ENCODE measurements at regions not wholly inside any gene's neighbourhood (a gene's known extent, or its start where the extent isn't known, plus 50 kb on each side); places are given as distances from the start of the nearest gene placed in this dataset.
"Not testable (repeated sequence)": the region's sequence is repeated elsewhere in the genome, so short reads cannot be mapped to it uniquely, and the experiment has no call there.

GRCh38 chr4:60913002-60913401 lies 287.1 kb upstream of the ADGRL3 start:
- ATAC-seq (ENCODE audit: low read depth in 2 of 2) (no peak), DNase-seq (no peak)
- no peaks in the 10 kb centered on the region for H3K27me3 ChIP-seq (ENCODE audit: control insufficient read depth, insufficient read depth, low read length)
- Mint-ChIP-seq H3K4me3 (no peak overlapping the region), H3K27ac (no peak overlapping the region), H3K36me3 (no peaks in the 10 kb centered on the region), H3K27me3 (no peaks in the 10 kb centered on the region), H3K9me3 (peaks cover 0 to 16% (median 7%) of the 10 kb centered on the region in 7 donors), H3K4me1 (no peaks in the 10 kb centered on the region)
- no peaks in the 10 kb centered on the region for H3K4me1 ChIP-seq (ENCODE audit: control insufficient read depth, insufficient read depth, low read length, poor library complexity, severe bottlenecking)
- H3K4me3 ChIP-seq (ENCODE audit: low read depth, low read length), result no peak overlapping the region
- H3K9me3 ChIP-seq (ENCODE audit: control insufficient read depth in 2 of 2, low read length in 2 of 2), result no peaks in the 10 kb centered on the region
- no peaks in the 10 kb centered on the region for H3K36me3 ChIP-seq (ENCODE audit: control insufficient read depth, insufficient read depth, low read length)
- H3K27ac ChIP-seq (ENCODE audit: insufficient read depth, low read length, poor library complexity, severe bottlenecking), result no peak overlapping the region

- DNase-seq, result no peak
- no peak for ATAC-seq (ENCODE audit: low read depth in 2 of 2)
- no peaks in the 10 kb centered on the region for H3K9me3 ChIP-seq (ENCODE audit: control insufficient read depth in 2 of 2, low read length in 2 of 2)
- Mint-ChIP-seq H3K27me3 (no peaks in the 10 kb centered on the region), H3K4me3 (no peak overlapping the region), H3K9me3 (peaks cover 0 to 13% (median 7%) of the 10 kb centered on the region in 7 donors), H3K27ac (no peak overlapping the region), H3K4me1 (no peaks in the 10 kb centered on the region), H3K36me3 (no peaks in the 10 kb centered on the region)
- no peak overlapping the region for H3K4me3 ChIP-seq (ENCODE audit: low read depth, low read length)
- H3K4me1 ChIP-seq (ENCODE audit: control insufficient read depth, insufficient read depth, low read length, poor library complexity, severe bottlenecking), result no peaks in the 10 kb centered on the region
- no peaks in the 10 kb centered on the region for H3K27me3 ChIP-seq (ENCODE audit: control insufficient read depth, insufficient read depth, low read length)
- no peak overlapping the region for H3K27ac ChIP-seq (ENCODE audit: insufficient read depth, low read length, poor library complexity, severe bottlenecking)
- no peaks in the 10 kb centered on the region for H3K36me3 ChIP-seq (ENCODE audit: control insufficient read depth, insufficient read depth, low read length)
Observed at GRCh38 chr4:60913671-60914070, 286.5 kb upstream of the ADGRL3 start.

- H3K4me3 Mint-ChIP-seq; H3K27ac Mint-ChIP-seq; H3K27me3 Mint-ChIP-seq; H3K9me3 ChIP-seq (ENCODE audit: control insufficient read depth in 2 of 2, low read length in 2 of 2); H3K27me3 ChIP-seq (ENCODE audit: control insufficient read depth, insufficient read depth, low read length); H3K36me3 ChIP-seq (ENCODE audit: control insufficient read depth, insufficient read depth, low read length); ATAC-seq (ENCODE audit: low read depth in 2 of 2); DNase-seq; H3K36me3 Mint-ChIP-seq; H3K4me1 Mint-ChIP-seq; H3K4me1 ChIP-seq (ENCODE audit: control insufficient read depth, insufficient read depth, low read length, poor library complexity, severe bottlenecking); H3K27ac ChIP-seq (ENCODE audit: insufficient read depth, low read length, poor library complexity, severe bottlenecking); H3K4me3 ChIP-seq (ENCODE audit: low read depth, low read length): not testable (repeated sequence)
- H3K9me3 Mint-ChIP-seq, result peaks cover 0 to 11% (median 3%) of the 10 kb centered on the region in 7 donors
Observed at GRCh38 chr4:60921735-60922134, 278.4 kb upstream of the ADGRL3 start.

GRCh38 chr4:60923075-60923474 lies 277.1 kb upstream of the ADGRL3 start:
- DNase-seq, result no peak
- Mint-ChIP-seq H3K36me3 (no peaks in the 10 kb centered on the region), H3K9me3 (peaks cover 1 to 19% (median 3%) of the 10 kb centered on the region in 7 donors), H3K27me3 (no peaks in the 10 kb centered on the region), H3K4me3 (no peak overlapping the region), H3K4me1 (no peaks in the 10 kb centered on the region), H3K27ac (no peak overlapping the region)
- no peak for ATAC-seq (ENCODE audit: low read depth in 2 of 2)
- Histone ChIP-seq H3K9me3 (ENCODE audit: control insufficient read depth in 2 of 2, low read length in 2 of 2) (no peaks in the 10 kb centered on the region), H3K36me3 (ENCODE audit: control insufficient read depth, insufficient read depth, low read length) (no peaks in the 10 kb centered on the region), H3K4me3 (ENCODE audit: low read depth, low read length) (no peak overlapping the region), H3K27me3 (ENCODE audit: control insufficient read depth, insufficient read depth, low read length) (no peaks in the 10 kb centered on the region), H3K4me1 (ENCODE audit: control insufficient read depth, insufficient read depth, low read length, poor library complexity, severe bottlenecking) (no peaks in the 10 kb centered on the region), H3K27ac (ENCODE audit: insufficient read depth, low read length, poor library complexity, severe bottlenecking) (no peak overlapping the region)

- no peaks in the 10 kb centered on the region for H3K9me3 ChIP-seq (ENCODE audit: control insufficient read depth in 2 of 2, low read length in 2 of 2)
- no peak overlapping the region for H3K4me3 Mint-ChIP-seq
- no peaks in the 10 kb centered on the region for H3K27me3 Mint-ChIP-seq
- H3K9me3 Mint-ChIP-seq, result peaks cover 2 to 21% (median 8%) of the 10 kb centered on the region in 7 donors
- H3K36me3 Mint-ChIP-seq, result no peaks in the 10 kb centered on the region
- H3K27me3 ChIP-seq (ENCODE audit: control insufficient read depth, insufficient read depth, low read length), result no peaks in the 10 kb centered on the region
- no peak overlapping the region for H3K4me3 ChIP-seq (ENCODE audit: low read depth, low read length)
- H3K27ac ChIP-seq (ENCODE audit: insufficient read depth, low read length, poor library complexity, severe bottlenecking), result no peak overlapping the region
- no peak for ATAC-seq (ENCODE audit: low read depth in 2 of 2)
- no peaks in the 10 kb centered on the region for H3K4me1 Mint-ChIP-seq
- no peak overlapping the region for H3K27ac Mint-ChIP-seq
- no peaks in the 10 kb centered on the region for H3K4me1 ChIP-seq (ENCODE audit: control insufficient read depth, insufficient read depth, low read length, poor library complexity, severe bottlenecking)
- no peak for DNase-seq
- no peaks in the 10 kb centered on the region for H3K36me3 ChIP-seq (ENCODE audit: control insufficient read depth, insufficient read depth, low read length)
Observed at GRCh38 chr4:60926624-60927023, 273.5 kb upstream of the ADGRL3 start.

- DNase-seq, result no peak
- no peak overlapping the region for H3K27ac ChIP-seq (ENCODE audit: insufficient read depth, low read length, poor library complexity, severe bottlenecking)
- no peak overlapping the region for H3K4me3 Mint-ChIP-seq
Observed at GRCh38 chr4:60930866-60931265, 269.3 kb upstream of the ADGRL3 start.

GRCh38 chr4:60934566-60935295 lies 265.4 kb upstream of the ADGRL3 start:
- H3K27me3 ChIP-seq (ENCODE audit: control insufficient read depth, insufficient read depth, low read length), result no peaks in the 10 kb centered on the region
- no peaks in the 10 kb centered on the region for H3K9me3 ChIP-seq (ENCODE audit: control insufficient read depth in 2 of 2, low read length in 2 of 2)
- Mint-ChIP-seq H3K4me1 (no peaks in the 10 kb centered on the region), H3K27me3 (no peaks in the 10 kb centered on the region), H3K36me3 (no peaks in the 10 kb centered on the region), H3K9me3 (peaks cover 0 to 15% (median 6%) of the 10 kb centered on the region in 7 donors), H3K4me3 (no peak overlapping the region), H3K27ac (no peak overlapping the region)
- H3K27ac ChIP-seq (ENCODE audit: insufficient read depth, low read length, poor library complexity, severe bottlenecking), result no peak overlapping the region
- DNase-seq, result no peak
- no peaks in the 10 kb centered on the region for H3K36me3 ChIP-seq (ENCODE audit: control insufficient read depth, insufficient read depth, low read length)
- H3K4me3 ChIP-seq (ENCODE audit: low read depth, low read length), result no peak overlapping the region
- ATAC-seq (ENCODE audit: low read depth in 2 of 2), result no peak
- H3K4me1 ChIP-seq (ENCODE audit: control insufficient read depth, insufficient read depth, low read length, poor library complexity, severe bottlenecking), result no peaks in the 10 kb centered on the region

More at GRCh38 chr4:60930866-60931265, 269.3 kb upstream of the ADGRL3 start:
- no peaks in the 10 kb centered on the region for H3K27me3 Mint-ChIP-seq
- H3K27me3 ChIP-seq (ENCODE audit: control insufficient read depth, insufficient read depth, low read length), result no peaks in the 10 kb centered on the region
- H3K36me3 ChIP-seq (ENCODE audit: control insufficient read depth, insufficient read depth, low read length), result no peaks in the 10 kb centered on the region
- H3K27ac Mint-ChIP-seq, result no peak overlapping the region
- no peaks in the 10 kb centered on the region for H3K36me3 Mint-ChIP-seq
- H3K9me3 Mint-ChIP-seq, result peaks cover 3 to 25% (median 6%) of the 10 kb centered on the region in 7 donors
- H3K4me1 ChIP-seq (ENCODE audit: control insufficient read depth, insufficient read depth, low read length, poor library complexity, severe bottlenecking), result no peaks in the 10 kb centered on the region
- no peaks in the 10 kb centered on the region for H3K9me3 ChIP-seq (ENCODE audit: control insufficient read depth in 2 of 2, low read length in 2 of 2)
- H3K4me3 ChIP-seq (ENCODE audit: low read depth, low read length), result no peak overlapping the region
- H3K4me1 Mint-ChIP-seq, result no peaks in the 10 kb centered on the region
- no peak for ATAC-seq (ENCODE audit: low read depth in 2 of 2)

GRCh38 chr4:60938181-60938580 lies 261.9 kb upstream of the ADGRL3 start:
- DNase-seq (no peak), ATAC-seq (ENCODE audit: low read depth in 2 of 2) (no peak)
- Histone ChIP-seq H3K27ac (ENCODE audit: insufficient read depth, low read length, poor library complexity, severe bottlenecking) (no peak overlapping the region), H3K9me3 (ENCODE audit: control insufficient read depth in 2 of 2, low read length in 2 of 2) (no peaks in the 10 kb centered on the region), H3K4me3 (ENCODE audit: low read depth, low read length) (no peak overlapping the region), H3K27me3 (ENCODE audit: control insufficient read depth, insufficient read depth, low read length) (no peaks in the 10 kb centered on the region), H3K36me3 (ENCODE audit: control insufficient read depth, insufficient read depth, low read length) (no peaks in the 10 kb centered on the region), H3K4me1 (ENCODE audit: control insufficient read depth, insufficient read depth, low read length, poor library complexity, severe bottlenecking) (no peaks in the 10 kb centered on the region)
- H3K27me3 Mint-ChIP-seq, result no peaks in the 10 kb centered on the region
- no peak overlapping the region for H3K27ac Mint-ChIP-seq
- H3K4me3 Mint-ChIP-seq, result no peak overlapping the region
- no peaks in the 10 kb centered on the region for H3K4me1 Mint-ChIP-seq
- no peaks in the 10 kb centered on the region for H3K36me3 Mint-ChIP-seq
- peaks cover 0 to 8% (median 2%) of the 10 kb centered on the region in 7 donors for H3K9me3 Mint-ChIP-seq
